Glutamatergic neuron (in vitro differentiated cells): ENCODE measurements at regions not wholly inside any gene's neighbourhood (a gene's known extent, or its start where the extent isn't known, plus 50 kb on each side); places are given as distances from the start of the nearest gene placed in this dataset.

Source experiments
- DNase-seq: peaks from one replicate; pipeline ENCODE4 v3.0.0; 2022
- H3K27ac Mint-ChIP-seq: one replicate; pipeline ENCODE4 v1.8.0; 2020; ENCODE audit warnings: mild to moderate bottlenecking, mixed read lengths, inconsistent platforms; ENCODE audit not compliant: unreplicated experiment
- H3K27me3 Mint-ChIP-seq: one replicate; pipeline ENCODE4 v1.8.0; 2020; ENCODE audit warnings: mild to moderate bottlenecking, moderate library complexity, mixed read lengths, inconsistent platforms; ENCODE audit not compliant: unreplicated experiment
- H3K36me3 Mint-ChIP-seq: one replicate; pipeline ENCODE4 v1.8.0; 2020; ENCODE audit warnings: mild to moderate bottlenecking, mixed read lengths, inconsistent platforms; ENCODE audit not compliant: unreplicated experiment
- H3K4me1 Mint-ChIP-seq: one replicate; pipeline ENCODE4 v1.8.0; 2020; ENCODE audit warnings: mild to moderate bottlenecking, low read depth, mixed read lengths, inconsistent platforms; ENCODE audit not compliant: unreplicated experiment
- H3K4me3 Mint-ChIP-seq: one replicate; pipeline ENCODE4 v1.8.0; 2020; ENCODE audit warnings: mild to moderate bottlenecking, mixed read lengths, inconsistent platforms; ENCODE audit not compliant: unreplicated experiment
- H3K9me3 Mint-ChIP-seq: one replicate; pipeline ENCODE4 v1.8.0; 2020; ENCODE audit warnings: mild to moderate bottlenecking, moderate library complexity, mixed read lengths, inconsistent platforms; ENCODE audit not compliant: unreplicated experiment
- CTCF ChIP-seq: fragments of 200-600 bp; sonication (generic); IDR thresholded peaks from one replicate; pipeline ENCODE4 v1.5.0; 2021; ENCODE audit not compliant: partially characterized antibody, unreplicated experiment

DNA sequence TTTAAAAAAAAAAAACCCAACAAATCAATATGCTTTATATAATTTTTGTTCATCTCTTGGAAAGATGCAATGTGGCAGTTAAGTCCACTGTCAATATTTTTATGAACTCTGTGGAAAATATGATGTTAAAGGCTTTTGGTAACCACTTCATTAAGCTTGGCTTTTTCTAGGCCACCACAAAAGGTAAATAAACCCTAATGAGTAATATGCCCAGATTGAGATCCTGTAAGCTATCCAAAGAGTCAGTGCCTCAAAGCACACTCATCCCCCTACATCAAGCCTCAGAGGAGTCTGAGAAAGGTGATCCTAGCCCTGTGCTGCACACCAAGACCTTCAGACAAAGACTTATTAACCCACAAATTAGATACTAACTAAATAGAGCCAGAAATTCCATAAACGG is 121.1 kb downstream of the CDC5L start:
- Mint-ChIP-seq H3K27me3 (peaks cover 3% of the 10 kb centered on the region), H3K36me3 (no peaks in the 10 kb centered on the region), H3K4me1 (no peaks in the 10 kb centered on the region), H3K9me3 (peaks cover 4% of the 10 kb centered on the region), H3K27ac (no peak overlapping the region), H3K4me3 (no peak overlapping the region)
- no peak for DNase-seq
- TF ChIP-seq CTCF: no peak

DNA sequence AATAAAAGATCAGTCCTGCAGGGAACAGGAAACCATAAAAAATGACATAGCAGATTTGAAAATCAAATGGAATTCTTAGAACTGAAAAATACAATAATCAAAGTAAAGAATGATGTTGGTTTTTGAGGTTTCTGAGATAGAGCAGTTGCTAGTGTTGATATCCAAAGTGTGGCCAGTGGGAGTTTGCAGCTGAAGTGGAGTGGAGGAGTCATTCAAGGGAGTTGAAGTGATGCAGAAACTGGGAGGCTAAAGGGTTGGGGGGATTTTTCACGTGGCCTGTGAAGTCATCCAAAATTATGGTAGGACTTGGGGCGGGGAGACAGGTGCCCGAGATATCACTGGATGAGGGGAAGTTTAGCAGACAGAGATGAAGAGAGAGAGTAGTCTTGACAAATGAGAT is 123.6 kb downstream of the CDC5L start:
- no peaks in the 10 kb centered on the region for H3K36me3 Mint-ChIP-seq
- no peaks in the 10 kb centered on the region for H3K4me1 Mint-ChIP-seq
- H3K27ac Mint-ChIP-seq: no peak overlapping the region
- no peak for TF ChIP-seq CTCF
- no peak for DNase-seq
- no peak overlapping the region for H3K4me3 Mint-ChIP-seq
- peaks cover 4% of the 10 kb centered on the region for H3K9me3 Mint-ChIP-seq
- peaks cover 3% of the 10 kb centered on the region for H3K27me3 Mint-ChIP-seq

GRCh38 chr6:44512868-44513741 is 125.6 kb downstream of the CDC5L start:
- peaks cover under 1% of the 10 kb centered on the region for H3K36me3 Mint-ChIP-seq
- peaks cover 1% of the 10 kb centered on the region for H3K27me3 Mint-ChIP-seq
- no peaks in the 10 kb centered on the region for H3K4me1 Mint-ChIP-seq
- no peak for DNase-seq
- TF ChIP-seq CTCF: no peak
- H3K27ac Mint-ChIP-seq: no peak overlapping the region
- peaks cover 4% of the 10 kb centered on the region for H3K9me3 Mint-ChIP-seq
- no peak overlapping the region for H3K4me3 Mint-ChIP-seq

DNA sequence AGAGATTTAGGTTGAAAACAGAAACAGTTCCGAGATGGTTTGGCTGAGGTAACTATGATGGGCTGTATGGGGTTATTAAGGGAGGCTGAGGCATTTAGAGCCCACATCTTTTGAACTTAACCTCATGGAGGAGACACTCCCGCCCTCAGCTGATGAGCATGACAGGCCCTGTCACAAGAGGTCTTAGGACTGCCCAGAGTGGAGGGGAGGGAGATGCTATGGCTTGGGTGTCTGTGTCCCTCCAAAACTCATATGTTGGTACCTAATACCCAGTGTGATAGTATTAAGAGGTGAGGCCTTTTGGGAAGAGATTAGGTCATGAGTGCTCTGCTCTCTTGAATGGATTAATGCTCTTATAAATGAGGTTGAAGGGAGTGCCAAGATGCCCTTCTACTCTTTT is 126.6 kb downstream of the CDC5L start:
- Mint-ChIP-seq H3K36me3 (peaks cover 7% of the 10 kb centered on the region), H3K4me3 (no peak overlapping the region), H3K27ac (no peak overlapping the region), H3K27me3 (peaks cover 1% of the 10 kb centered on the region), H3K9me3 (peaks cover 2% of the 10 kb centered on the region), H3K4me1 (no peaks in the 10 kb centered on the region)
- DNase-seq: no peak
- no peak for TF ChIP-seq CTCF

GRCh38 chr6:44514576-44515193 is 127.2 kb downstream of the CDC5L start:
- Mint-ChIP-seq H3K27me3 (peaks cover 1% of the 10 kb centered on the region), H3K36me3 (peaks cover 7% of the 10 kb centered on the region), H3K9me3 (no peaks in the 10 kb centered on the region), H3K4me3 (no peak overlapping the region), H3K4me1 (no peaks in the 10 kb centered on the region), H3K27ac (no peak overlapping the region)
- DNase-seq: no peak
- TF ChIP-seq CTCF: no peak
